H1 (cell line): ENCODE measurements at regions not wholly inside any gene's neighbourhood (a gene's known extent, or its start where the extent isn't known, plus 50 kb on each side); places are given as distances from the start of the nearest gene placed in this dataset.

Source experiments
- CTCF ChIA-PET: fragments of 300-600 bp; sonication (Branson Sonifier 250); formaldehyde crosslinking; loops from one replicate; lab custom pipeline; 2021; ENCODE audit not compliant: partially characterized antibody; lab: Charles Lee
- POLR2A ChIA-PET: fragments of 300-600 bp; sonication (Branson Sonifier 250); formaldehyde crosslinking; loops from one replicate; lab custom pipeline; 2021; ENCODE audit warnings: inconsistent platforms; ENCODE audit not compliant: partially characterized antibody; lab: Charles Lee
- DNase-seq, 2 experiments: peaks; one replicate each; pipeline versions ENCODE4 v3.0.0 to v3.0.0-alpha.2; 2010 to 2022; ENCODE audit warnings: low spot score in 2 of 2, low read depth in 1 of 2, mixed read lengths in 1 of 2
- FAIRE-seq: peaks from 2 replicates; lab custom pipeline; 2011; peaks lifted over from hg19 to GRCh38; lab: Jason Lieb, UNC
- H2AFZ ChIP-seq: 2 replicates; pipeline ENCODE4 v1.8.1; 2012; ENCODE audit warnings: low read length, inconsistent platforms
- H2AK5ac ChIP-seq: 2 replicates; pipeline ENCODE4 v1.6.1; 2013; ENCODE audit warnings: low read depth, low read length
- H2BK120ac ChIP-seq: replicated peaks from 2 replicates; pipeline ENCODE3; 2013; ENCODE audit warnings: low read depth, low read length, inconsistent platforms
- H2BK12ac ChIP-seq: 2 replicates; pipeline ENCODE4 v1.6.1; 2013; ENCODE audit warnings: low read depth, low read length
- H2BK15ac ChIP-seq: 2 replicates; pipeline ENCODE4 v1.6.1; 2013; ENCODE audit warnings: low read length
- H2BK20ac ChIP-seq: 2 replicates; pipeline ENCODE4 v1.6.1; 2013; ENCODE audit warnings: low read length
- H2BK5ac ChIP-seq: 2 replicates; pipeline ENCODE4 v1.6.1; 2013; ENCODE audit warnings: low read depth, low read length
- H3K14ac ChIP-seq: 2 replicates; pipeline ENCODE4 v1.6.1; 2013; ENCODE audit warnings: inconsistent platforms; ENCODE audit not compliant: insufficient read length
- H3K18ac ChIP-seq: 2 replicates; pipeline ENCODE4 v1.6.1; 2013; ENCODE audit warnings: low read length; ENCODE audit errors: extremely low read depth
- H3K23ac ChIP-seq: 2 replicates; pipeline ENCODE4 v1.6.1; 2013; ENCODE audit warnings: inconsistent platforms; ENCODE audit not compliant: insufficient read length
- H3K23me2 ChIP-seq: 2 replicates; pipeline ENCODE4 v1.6.1; 2013; ENCODE audit warnings: low read depth, low read length
- H3K27ac ChIP-seq: 2 replicates; pipeline ENCODE4 v1.6.1; 2011; ENCODE audit warnings: low read depth, low read length, inconsistent platforms
- H3K27me3 ChIP-seq, 4 experiments: replicated peaks in 1 of 4; 1 replicate in 1 of 4; 2 replicates in 3 of 4; pipeline versions ENCODE4 v1.6.1 to v1.8.1; 2011 to 2013; ENCODE audit warnings: low read length in 3 of 4, mild to moderate bottlenecking in 3 of 4, inconsistent platforms in 2 of 4, mixed read lengths in 2 of 4, moderate library complexity in 1 of 4; ENCODE audit not compliant: control insufficient read depth in 3 of 4, insufficient read depth in 3 of 4; ENCODE audit errors: extremely low read depth in 1 of 4
- H3K36me3 ChIP-seq, 4 experiments: 2 replicates each; pipeline versions ENCODE4 v1.6.1 to v1.8.1; 2011 to 2013; ENCODE audit warnings: mild to moderate bottlenecking in 4 of 4, low read length in 3 of 4, moderate library complexity in 2 of 4, control low read depth in 1 of 4, inconsistent platforms in 1 of 4; ENCODE audit not compliant: insufficient read depth in 4 of 4, control insufficient read depth in 2 of 4
- H3K4ac ChIP-seq: replicated peaks from 2 replicates; pipeline ENCODE3; 2013; ENCODE audit warnings: low read length, low read depth, mixed read lengths, inconsistent platforms; ENCODE audit not compliant: insufficient read length
- H3K4me1 ChIP-seq, 4 experiments: replicated peaks in 1 of 4; 1 replicate in 1 of 4; 2 replicates in 3 of 4; pipeline versions ENCODE4 v1.6.1 to v1.8.1; 2011 to 2013; ENCODE audit warnings: low read length in 3 of 4, inconsistent platforms in 2 of 4, mixed read lengths in 1 of 4; ENCODE audit not compliant: insufficient read depth in 4 of 4, control insufficient read depth in 3 of 4
- H3K4me2 ChIP-seq, 2 experiments: 2 replicates each; pipeline versions ENCODE4 v1.6.1 to v1.8.1; 2011 to 2013; ENCODE audit warnings: low read depth in 2 of 2, low read length in 2 of 2, control low read depth in 1 of 2, inconsistent platforms in 1 of 2, mild to moderate bottlenecking in 1 of 2; ENCODE audit not compliant: insufficient read depth in 1 of 2
- H3K4me3 ChIP-seq, 4 experiments: fragments of 200-600, 300-600 bp in 1 of 4; sonication (generic), shearing (Covaris generic), sonication (Bioruptor Twin) in 1 of 4; 2 replicates each; pipeline versions ENCODE4 v1.5.1 to v1.8.1; 2011 to 2016; ENCODE audit warnings: low read length in 4 of 4, low read depth in 3 of 4, control low read depth in 2 of 4, inconsistent platforms in 2 of 4, mild to moderate bottlenecking in 2 of 4, mixed read lengths in 1 of 4, moderate library complexity in 1 of 4; ENCODE audit not compliant: insufficient read depth in 2 of 4; ENCODE audit errors: extremely low read depth in 1 of 4
- H3K56ac ChIP-seq: replicated peaks from 2 replicates; pipeline ENCODE3; 2013; ENCODE audit warnings: low read depth, mild to moderate bottlenecking, mixed read lengths, low read length, inconsistent platforms; ENCODE audit not compliant: insufficient read length
- H3K79me1 ChIP-seq: 2 replicates; pipeline ENCODE4 v1.6.1; 2013; ENCODE audit warnings: low read depth, low read length, control low read depth
- H3K79me2 ChIP-seq, 2 experiments: 2 replicates each; pipeline versions ENCODE4 v1.6.1 to v1.8.1; 2012 to 2013; ENCODE audit warnings: low read length in 2 of 2, mild to moderate bottlenecking in 2 of 2, inconsistent platforms in 1 of 2; ENCODE audit not compliant: insufficient read depth in 2 of 2, control insufficient read depth in 1 of 2
- H3K9ac ChIP-seq, 4 experiments: replicated peaks in 1 of 4; 1 replicate in 1 of 4; 2 replicates in 3 of 4; pipeline versions ENCODE4 v1.6.1 to v1.8.1; 2011 to 2013; ENCODE audit warnings: low read depth in 3 of 4, low read length in 3 of 4, control low read depth in 2 of 4, mild to moderate bottlenecking in 2 of 4, moderate library complexity in 2 of 4, inconsistent platforms in 1 of 4; ENCODE audit errors: extremely low read depth in 1 of 4
- H3K9me3 ChIP-seq, 2 experiments: 2 replicates each; pipeline versions ENCODE4 v1.6.1 to v1.8.1; 2012 to 2013; ENCODE audit warnings: mild to moderate bottlenecking in 2 of 2, moderate library complexity in 2 of 2, control low read depth in 1 of 2, inconsistent platforms in 1 of 2, low read depth in 1 of 2, low read length in 1 of 2, mixed read lengths in 1 of 2; ENCODE audit not compliant: insufficient read depth in 2 of 2
- H4K20me1 ChIP-seq, 2 experiments: replicated peaks in 1 of 2; 2 replicates each; pipeline versions ENCODE3 to v1.8.1; 2011 to 2013; ENCODE audit warnings: inconsistent platforms in 2 of 2, low read length in 2 of 2, mild to moderate bottlenecking in 1 of 2; ENCODE audit not compliant: insufficient read depth in 2 of 2, control insufficient read depth in 1 of 2
- H4K5ac ChIP-seq: 2 replicates; pipeline ENCODE4 v1.6.1; 2013; ENCODE audit warnings: low read length, low read depth, mixed read lengths, inconsistent platforms; ENCODE audit not compliant: insufficient read length
- H4K8ac ChIP-seq: 2 replicates; pipeline ENCODE4 v1.8.0; 2013; ENCODE audit warnings: mild to moderate bottlenecking, moderate library complexity, low read length, inconsistent platforms; ENCODE audit not compliant: insufficient read depth; ENCODE audit errors: extremely low read depth
- H4K91ac ChIP-seq: replicated peaks from 2 replicates; pipeline ENCODE3; 2013; ENCODE audit warnings: low read length, mixed read lengths, inconsistent platforms; ENCODE audit not compliant: insufficient read length
- KDM1A ChIP-seq: fragments of 200-600, 300-600 bp; sonication (generic); IDR thresholded peaks from 2 replicates; pipeline ENCODE4 v1.7.1; 2016; ENCODE audit warnings: mild to moderate bottlenecking, low read length, borderline replicate concordance
- RBBP5 ChIP-seq: IDR thresholded peaks from 2 replicates; pipeline ENCODE4 v1.7.1; 2012; ENCODE audit warnings: low read depth, mild to moderate bottlenecking, inconsistent platforms, low read length, moderate library complexity, borderline replicate concordance
- SIRT6 ChIP-seq: IDR thresholded peaks from one replicate; pipeline ENCODE4 v1.7.1; 2012; ENCODE audit warnings: low read length, inconsistent platforms
- WGBS, 2 experiments: shearing (Covaris generic) in 1 of 2; methylation state at CpG; one replicate each; pipeline versions ENCODE4 v1.1.6 to v1.1.7; 2013 to 2015; ENCODE audit warnings: low lambda C conversion rate in 2 of 2, mixed read lengths in 2 of 2, inconsistent platforms in 1 of 2, low coverage in 1 of 2, missing lambda C conversion rate in 1 of 2; ENCODE audit not compliant: insufficient replicate concordance in 2 of 2, insufficient coverage in 1 of 2, insufficient read length in 1 of 2; ENCODE audit errors: extremely low coverage in 1 of 2, missing lambda C conversion rate in 1 of 2; 5-methylcytosine and 5-hydroxymethylcytosine counted together

- no peak overlapping the region for H4K91ac ChIP-seq
- H3K9me3 ChIP-seq = no peaks in the 10 kb centered on the region
- no peak overlapping the region for H3K56ac ChIP-seq
- H3K9ac ChIP-seq = no peak overlapping the region
- ChIA-PET POLR2A (interaction anchor here (1.1 kb wide), 1 partner anchor 70 kb away, joined by 3 read pairs; no protein-coding TSS in a partner anchor), CTCF (no interaction called here)
- no peak overlapping the region for H4K8ac ChIP-seq
- no peaks in the 10 kb centered on the region for H3K4me1 ChIP-seq
- no peaks in the 10 kb centered on the region; a peak in 1 of 7 replicates for H3K27me3 ChIP-seq
- H2BK12ac ChIP-seq = no peak overlapping the region
- no peak overlapping the region for H2AFZ ChIP-seq
- H3K4me2 ChIP-seq = no peak overlapping the region
- H2BK5ac ChIP-seq = no peak overlapping the region
- H3K23ac ChIP-seq = no peak overlapping the region
- no peak overlapping the region for H3K14ac ChIP-seq
- no peak overlapping the region for H2BK20ac ChIP-seq
- 88% methylated on average over 3 of the region's 3 CpGs; no CpG with 5 or more reads in 1 of the 2 experiments for WGBS, 2 experiments
- no peak overlapping the region for H3K27ac ChIP-seq
- FAIRE-seq (no peak), DNase-seq (no peak)
- no peak overlapping the region for H2BK15ac ChIP-seq
- no peaks in the 10 kb centered on the region for H3K36me3 ChIP-seq
- H3K79me2 ChIP-seq = no peaks in the 10 kb centered on the region
- no peak overlapping the region for H3K18ac ChIP-seq
- no peak overlapping the region for H2AK5ac ChIP-seq
- H3K4ac ChIP-seq = no peak overlapping the region
- H4K5ac ChIP-seq = no peak overlapping the region
- H2BK120ac ChIP-seq = no peak overlapping the region
- H3K4me3 ChIP-seq = no peak overlapping the region
- peaks cover 4% of the 10 kb centered on the region; the same call in 1 of the 2 replicates for H3K23me2 ChIP-seq
- H4K20me1 ChIP-seq = no peaks in the 10 kb centered on the region
- TF ChIP-seq KDM1A (peak; percentile 77), SIRT6 (no peak), RBBP5 (no peak)
- no peaks in the 10 kb centered on the region for H3K79me1 ChIP-seq
These were observed 110.3 kb upstream of the ETV6 start for GRCh38 chr12:11539156-11539555.
